ENCODE measurements at regions not wholly inside any gene's neighbourhood (a gene's known extent, or its start where the extent isn't known, plus 50 kb on each side); places are given as distances from the start of the nearest gene placed in this dataset.

DNA sequence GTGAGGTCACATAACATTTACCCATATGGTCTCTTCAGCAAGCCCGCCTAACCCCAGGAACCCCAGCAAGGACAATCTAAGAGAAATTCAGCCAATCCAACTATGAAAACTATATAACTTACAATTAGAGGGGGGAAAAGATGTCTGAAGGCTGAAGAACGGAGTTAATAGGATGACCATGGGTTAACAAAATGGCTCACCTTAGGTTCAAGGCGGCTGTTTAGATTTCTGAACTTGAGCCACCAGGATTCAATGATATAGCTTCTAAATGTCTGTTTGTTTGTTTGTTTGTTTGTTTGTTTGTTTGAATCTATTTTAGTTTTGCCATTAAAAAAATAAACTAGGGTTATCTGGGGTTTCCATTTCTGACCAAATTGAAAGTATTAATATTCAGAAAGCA lies 109.8 kb upstream of the ZC3H12C start:
- no peak for DNase-seq (ENCODE audit: low spot score)
- 97% methylated on average over 3 of the region's 3 CpGs for whole genome bisulfite sequencing
- TF ChIP-seq POLR2AphosphoS5 (IDR thresholded peaks at IDR 0.05), result no peak
- TF ChIP-seq POLR2A (IDR thresholded peaks at IDR 0.05), result no peak
- TF ChIP-seq, protein P1, sequence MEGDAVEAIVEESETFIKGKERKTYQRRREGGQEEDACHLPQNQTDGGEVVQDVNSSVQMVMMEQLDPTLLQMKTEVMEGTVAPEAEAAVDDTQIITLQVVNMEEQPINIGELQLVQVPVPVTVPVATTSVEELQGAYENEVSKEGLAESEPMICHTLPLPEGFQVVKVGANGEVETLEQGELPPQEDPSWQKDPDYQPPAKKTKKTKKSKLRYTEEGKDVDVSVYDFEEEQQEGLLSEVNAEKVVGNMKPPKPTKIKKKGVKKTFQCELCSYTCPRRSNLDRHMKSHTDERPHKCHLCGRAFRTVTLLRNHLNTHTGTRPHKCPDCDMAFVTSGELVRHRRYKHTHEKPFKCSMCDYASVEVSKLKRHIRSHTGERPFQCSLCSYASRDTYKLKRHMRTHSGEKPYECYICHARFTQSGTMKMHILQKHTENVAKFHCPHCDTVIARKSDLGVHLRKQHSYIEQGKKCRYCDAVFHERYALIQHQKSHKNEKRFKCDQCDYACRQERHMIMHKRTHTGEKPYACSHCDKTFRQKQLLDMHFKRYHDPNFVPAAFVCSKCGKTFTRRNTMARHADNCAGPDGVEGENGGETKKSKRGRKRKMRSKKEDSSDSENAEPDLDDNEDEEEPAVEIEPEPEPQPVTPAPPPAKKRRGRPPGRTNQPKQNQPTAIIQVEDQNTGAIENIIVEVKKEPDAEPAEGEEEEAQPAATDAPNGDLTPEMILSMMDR (IDR thresholded peaks at IDR 0.05), result no peak

DNA sequence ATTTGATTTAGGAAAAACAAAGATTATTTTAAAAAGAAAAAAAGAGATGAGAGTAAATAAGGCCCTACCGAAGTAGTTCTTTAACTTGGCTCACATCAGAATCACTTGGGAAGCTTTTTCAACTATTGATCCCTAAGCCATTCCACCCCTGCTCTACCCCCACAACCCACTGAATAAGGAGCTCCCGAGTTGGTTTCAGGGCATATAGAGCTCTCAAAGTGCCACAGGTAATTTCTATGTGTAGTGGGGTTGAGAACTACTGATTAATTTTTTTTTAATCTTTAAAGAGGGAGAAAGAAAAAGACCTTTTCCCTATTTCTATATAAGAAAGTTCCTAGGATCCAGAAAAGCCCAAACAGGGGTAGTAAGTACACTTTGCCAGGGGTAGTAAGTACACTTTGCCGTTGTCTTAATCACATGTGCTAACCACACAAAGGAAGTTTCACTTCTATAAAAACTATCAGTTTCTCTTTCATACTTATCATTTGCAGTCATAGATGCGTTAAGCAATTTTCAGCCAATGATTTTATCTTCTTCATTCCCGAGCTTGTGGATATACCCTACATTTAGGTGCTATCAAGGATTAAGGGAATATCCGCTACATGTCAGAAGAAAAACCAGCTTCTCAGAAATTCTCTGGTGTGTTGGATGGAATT lies 108.4 kb upstream of the ZC3H12C start:
- no peak overlapping the region for H3K27ac ChIP-seq
- 44% methylated on average over 6 of the region's 6 CpGs for WGBS
- no peaks in the 10 kb centered on the region for H3K27me3 ChIP-seq (replicated peaks; ENCODE audit: insufficient read depth)
- intact Hi-C loops (cut with DNase I), result no loop called here
- H3K9me3 ChIP-seq, result no peaks in the 10 kb centered on the region
- no peak overlapping the region for H3K4me3 ChIP-seq
- no peak for DNase-seq (ENCODE audit: low spot score)
- no peaks in the 10 kb centered on the region for H3K4me1 ChIP-seq (replicated peaks)
- H3K36me3 ChIP-seq, result no peaks in the 10 kb centered on the region
- TF ChIP-seq, protein P1 (IDR thresholded peaks at IDR 0.05), result no peak
- TF ChIP-seq POLR2A (IDR thresholded peaks at IDR 0.05) (no peak), POLR2AphosphoS5 (IDR thresholded peaks at IDR 0.05) (no peak)

More for the DNA sequence above, 109.8 kb upstream of the ZC3H12C start:
- no peaks in the 10 kb centered on the region for H3K9me3 ChIP-seq
- no peaks in the 10 kb centered on the region for H3K36me3 ChIP-seq
- no peak overlapping the region for H3K27ac ChIP-seq
- no peaks in the 10 kb centered on the region for H3K27me3 ChIP-seq (replicated peaks; ENCODE audit: insufficient read depth)
- intact Hi-C loops (cut with DNase I), result no loop called here
- no peaks in the 10 kb centered on the region for H3K4me1 ChIP-seq (replicated peaks)
- H3K4me3 ChIP-seq, result no peak overlapping the region

DNA sequence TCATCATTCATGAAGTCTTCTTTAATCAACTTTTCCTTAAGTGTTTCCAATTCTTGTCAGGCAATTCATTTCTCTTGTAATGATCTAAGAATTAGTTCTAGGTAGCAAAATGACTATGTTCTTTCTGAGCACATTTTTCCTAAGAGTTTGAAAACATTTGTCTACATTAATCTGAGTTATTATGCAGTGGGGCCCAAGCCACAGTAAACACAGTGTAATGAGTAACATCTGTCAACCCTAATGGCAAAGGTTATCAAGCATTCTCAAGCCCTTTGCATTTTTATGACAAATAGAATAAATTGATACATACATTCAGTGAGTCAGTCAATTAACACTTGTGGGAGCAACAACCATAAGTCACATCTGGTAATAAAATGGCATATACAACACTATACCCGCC lies 106.7 kb upstream of the ZC3H12C start:
- Histone ChIP-seq H3K9me3 (no peaks in the 10 kb centered on the region), H3K4me3 (no peak overlapping the region), H3K27me3 (replicated peaks; ENCODE audit: insufficient read depth) (no peaks in the 10 kb centered on the region), H3K4me1 (replicated peaks) (no peaks in the 10 kb centered on the region), H3K36me3 (no peaks in the 10 kb centered on the region), H3K27ac (no peak overlapping the region)
- 85% methylated on average over 1 of the region's 1 CpG for WGBS
- intact Hi-C loops (cut with DNase I), result no loop called here
- TF ChIP-seq, protein P1 (IDR thresholded peaks at IDR 0.05), result no peak
- TF ChIP-seq POLR2AphosphoS5 (IDR thresholded peaks at IDR 0.05) (no peak), POLR2A (IDR thresholded peaks at IDR 0.05) (no peak)
- DNase-seq (ENCODE audit: low spot score), result no peak

DNA sequence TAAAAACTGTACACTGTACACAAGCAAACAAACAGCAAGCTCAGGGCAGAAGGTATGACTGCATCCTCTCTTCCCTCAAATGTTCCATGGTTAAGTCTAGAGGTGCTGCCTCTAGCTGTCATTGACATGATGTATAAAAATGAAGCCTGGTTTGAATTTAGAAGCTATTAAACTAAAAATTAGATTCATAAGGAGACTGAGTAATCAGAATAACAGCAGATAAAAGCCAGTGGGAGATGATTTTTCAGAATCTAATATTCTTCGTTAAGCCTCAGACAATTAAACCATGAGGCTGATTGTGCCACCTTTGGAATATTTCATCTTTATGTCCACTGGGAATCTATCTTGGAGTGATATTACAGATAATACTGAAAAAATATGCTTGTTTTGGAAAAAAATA lies 101.4 kb upstream of the ZC3H12C start:
- no peak for TF ChIP-seq POLR2A (IDR thresholded peaks at IDR 0.05)
- no peak for TF ChIP-seq POLR2AphosphoS5 (IDR thresholded peaks at IDR 0.05)
- TF ChIP-seq, protein P1 (IDR thresholded peaks at IDR 0.05), result no peak
- no peak for DNase-seq (ENCODE audit: low spot score)
- WGBS, result 95% methylated on average over 1 of the region's 1 CpG
- H3K27me3 ChIP-seq (replicated peaks; ENCODE audit: insufficient read depth), result no peaks in the 10 kb centered on the region
- H3K36me3 ChIP-seq, result no peaks in the 10 kb centered on the region
- H3K27ac ChIP-seq, result no peak overlapping the region
- H3K4me3 ChIP-seq, result no peak overlapping the region
- H3K9me3 ChIP-seq, result no peaks in the 10 kb centered on the region
- H3K4me1 ChIP-seq (replicated peaks), result no peaks in the 10 kb centered on the region
- intact Hi-C loops (cut with DNase I), result no loop called here

DNA sequence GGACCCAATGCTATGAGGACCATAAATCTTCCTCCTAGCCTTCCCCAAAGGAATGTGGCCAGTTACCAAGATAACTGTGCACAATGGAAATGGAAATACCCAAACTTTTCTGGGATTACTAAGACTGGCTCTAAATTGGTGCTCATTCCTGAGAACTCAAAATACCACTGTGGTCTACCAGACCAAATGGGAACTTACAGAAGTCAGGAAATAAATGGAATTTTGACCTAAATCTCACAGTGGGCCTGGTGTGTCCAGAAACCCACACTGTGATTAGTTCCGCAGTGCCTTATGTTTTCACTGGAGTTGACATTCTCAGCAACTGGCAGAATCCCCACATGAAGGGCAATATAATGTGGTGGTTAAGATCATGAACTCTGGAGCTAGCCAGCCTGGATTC lies 99.4 kb upstream of the ZC3H12C start:
- WGBS, result 100% methylated on average over 1 of the region's 1 CpG

More for the DNA sequence above, 99.4 kb upstream of the ZC3H12C start:
- H3K36me3 ChIP-seq, result no peaks in the 10 kb centered on the region
- intact Hi-C loops (cut with DNase I), result no loop called here
- H3K9me3 ChIP-seq, result no peaks in the 10 kb centered on the region
- no peak overlapping the region for H3K4me3 ChIP-seq
- DNase-seq (ENCODE audit: low spot score), result no peak
- no peak overlapping the region for H3K27ac ChIP-seq
- no peaks in the 10 kb centered on the region for H3K4me1 ChIP-seq (replicated peaks)
- no peak for TF ChIP-seq POLR2AphosphoS5 (IDR thresholded peaks at IDR 0.05)
- TF ChIP-seq, protein P1 (IDR thresholded peaks at IDR 0.05), result no peak
- no peak for TF ChIP-seq POLR2A (IDR thresholded peaks at IDR 0.05)
- H3K27me3 ChIP-seq (replicated peaks; ENCODE audit: insufficient read depth), result no peaks in the 10 kb centered on the region

All from prostate gland (tissue), 2 donors.